Hepatocyte (in vitro differentiated cells): ENCODE measurements at regions not wholly inside any gene's neighbourhood (a gene's known extent, or its start where the extent isn't known, plus 50 kb on each side); places are given as distances from the start of the nearest gene placed in this dataset.

ENCODE experiments used
- CTCF ChIP-seq: fragments of 200-600 bp; sonication (generic); IDR thresholded peaks from 2 replicates; pipeline ENCODE4 v1.5.1; 2016; ENCODE audit warnings: antibody characterized with exemption, mild to moderate bottlenecking; ENCODE audit not compliant: poor library complexity
- EZH2phosphoT487 ChIP-seq: fragments of 200-600 bp; sonication (generic); IDR thresholded peaks from one replicate; pipeline ENCODE4 v1.6.1; 2018; ENCODE audit warnings: antibody characterized with exemption, mild to moderate bottlenecking, low read depth, moderate library complexity; ENCODE audit not compliant: unreplicated experiment, severe bottlenecking

GRCh38 chr11:22476589-22476988, 138.4 kb downstream of the SLC17A6 start:
- TF ChIP-seq CTCF (no peak), EZH2phosphoT487 (no peak)
